ENCODE measurements at regions not wholly inside any gene's neighbourhood (a gene's known extent, or its start where the extent isn't known, plus 50 kb on each side); places are given as distances from the start of the nearest gene placed in this dataset.

DNA sequence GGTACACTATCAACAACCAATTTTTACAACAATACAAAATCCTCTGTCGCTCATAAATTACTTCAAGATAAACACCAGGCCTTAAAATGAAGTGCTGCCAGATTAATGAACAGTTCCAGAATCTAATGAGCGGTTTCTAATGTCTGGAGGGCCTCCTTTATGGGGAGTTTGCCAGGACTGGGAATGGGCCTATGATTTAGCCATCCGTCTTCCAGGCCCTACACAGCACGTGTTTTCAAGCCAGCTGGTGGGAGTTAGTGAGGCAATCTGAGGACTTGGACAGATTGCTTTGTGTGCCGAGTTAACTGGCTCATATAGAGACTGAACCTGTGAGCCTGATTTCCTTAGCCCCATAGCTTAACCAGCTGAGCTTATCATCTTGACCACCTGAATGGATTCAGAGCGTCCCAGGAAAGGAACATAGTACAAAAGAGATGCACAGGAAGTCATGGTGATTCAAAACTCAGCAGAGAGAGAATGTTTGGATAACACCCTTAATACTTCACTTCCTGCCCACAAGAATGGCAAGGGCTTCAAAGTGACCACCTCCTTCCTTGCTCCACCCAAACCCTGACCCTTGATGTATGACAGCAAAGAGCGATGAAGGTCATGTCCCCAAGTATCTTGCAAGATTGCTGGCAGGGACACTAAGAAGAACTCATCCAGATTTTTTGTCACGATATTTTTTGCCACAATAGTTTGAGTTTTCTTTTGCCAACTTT lies 143.5 kb downstream of the SLC30A10 start:
- TF ChIP-seq EZH2 (IDR thresholded peaks at IDR 0.05; ENCODE audit: insufficient read depth, poor library complexity, severe bottlenecking) (no peak), EZH2phosphoT487 (IDR thresholded peaks at IDR 0.05; ENCODE audit: insufficient read depth, low read depth) (no peak)
